HG03060 (cell line): ENCODE measurements at regions not wholly inside any gene's neighbourhood (a gene's known extent, or its start where the extent isn't known, plus 50 kb on each side); places are given as distances from the start of the nearest gene placed in this dataset.
"Not testable (repeated sequence)": the region's sequence is repeated elsewhere in the genome, so short reads cannot be mapped to it uniquely, and the experiment has no call there.

Experiments
- ATAC-seq: cut with Tn5 transposase; IDR thresholded peaks from one replicate; pipeline ENCODE4 v1.9.1; 2021; ENCODE audit warnings: low read depth, moderate number of reproducible peaks; ENCODE audit not compliant: unreplicated experiment

GRCh38 chr2:180570864-180571263 lies 409.5 kb upstream of the UBE2E3 start:
- ATAC-seq, result no peak

GRCh38 chr2:180564051-180564450 lies 416.4 kb upstream of the UBE2E3 start:
- ATAC-seq, result no peak

GRCh38 chr2:180562378-180562777 lies 418.0 kb upstream of the UBE2E3 start:
- ATAC-seq, result no peak

GRCh38 chr2:180559771-180560170 lies 420.6 kb upstream of the UBE2E3 start:
- ATAC-seq, result no peak

GRCh38 chr2:180559038-180559437 lies 421.4 kb upstream of the UBE2E3 start:
- ATAC-seq, result no peak

- ATAC-seq, result no peak
Measured at GRCh38 chr2:180555391-180555965, 424.9 kb upstream of the UBE2E3 start.

GRCh38 chr2:180554330-180554729 lies 426.1 kb upstream of the UBE2E3 start:
- no peak for ATAC-seq

- no peak for ATAC-seq
Measured at GRCh38 chr2:180553094-180553715, 427.2 kb upstream of the UBE2E3 start.

GRCh38 chr2:180542511-180542910 lies 437.9 kb upstream of the UBE2E3 start:
- ATAC-seq, result no peak

GRCh38 chr2:180540761-180541160 lies 439.6 kb upstream of the UBE2E3 start:
- no peak for ATAC-seq

- ATAC-seq, result no peak
Measured at GRCh38 chr2:180539541-180539940, 440.9 kb upstream of the UBE2E3 start.

- ATAC-seq, result no peak
Measured at GRCh38 chr2:180535289-180535688, 445.1 kb upstream of the UBE2E3 start.

- ATAC-seq, result not testable (repeated sequence)
Measured at GRCh38 chr2:180531787-180532186, 448.6 kb upstream of the UBE2E3 start.

GRCh38 chr2:180524499-180524898 lies 455.9 kb upstream of the UBE2E3 start:
- no peak for ATAC-seq

GRCh38 chr2:180523621-180524340 lies 456.6 kb upstream of the UBE2E3 start:
- no peak for ATAC-seq

GRCh38 chr2:180520921-180521581 lies 459.4 kb upstream of the UBE2E3 start:
- ATAC-seq, result no peak

- ATAC-seq, result no peak
Measured at GRCh38 chr2:180520206-180520605, 460.2 kb upstream of the UBE2E3 start.

GRCh38 chr2:180519276-180519675 lies 461.1 kb upstream of the UBE2E3 start:
- ATAC-seq, result no peak

- ATAC-seq, result no peak
Measured at GRCh38 chr2:180516232-180516631, 464.2 kb upstream of the UBE2E3 start.

- ATAC-seq, result no peak
Measured at GRCh38 chr2:180513389-180513788, 467.0 kb upstream of the UBE2E3 start.

- no peak for ATAC-seq
Measured at GRCh38 chr2:180508458-180508857, 471.9 kb upstream of the UBE2E3 start.
